ENCODE measurements at regions not wholly inside any gene's neighbourhood (a gene's known extent, or its start where the extent isn't known, plus 50 kb on each side); places are given as distances from the start of the nearest gene placed in this dataset.

GRCh38 chr4:22055954-22056353, 107.4 kb upstream of the KCNIP4 start (continued):
- TF ChIP-seq ONECUT2 (CRISPR knock-in tag; IDR thresholded peaks at IDR 0.05) (no peak), ZNF430 (CRISPR knock-in tag; IDR thresholded peaks at IDR 0.05) (no peak), ZNF788 (CRISPR knock-in tag; IDR thresholded peaks at IDR 0.05; ENCODE audit: borderline replicate concordance) (no peak), ZNF670 (CRISPR knock-in tag; IDR thresholded peaks at IDR 0.05; ENCODE audit: borderline replicate concordance) (no peak), SKIL (CRISPR knock-in tag; IDR thresholded peaks at IDR 0.05; ENCODE audit: borderline replicate concordance) (no peak), ZNF335 (CRISPR knock-in tag; IDR thresholded peaks at IDR 0.05) (no peak), RXRB (CRISPR knock-in tag; IDR thresholded peaks at IDR 0.05; ENCODE audit: borderline replicate concordance) (no peak), ZNF33A (CRISPR knock-in tag; IDR thresholded peaks at IDR 0.05; ENCODE audit: borderline replicate concordance) (no peak), ZBTB14 (CRISPR knock-in tag; IDR thresholded peaks at IDR 0.05) (no peak), SETDB1 (CRISPR knock-in tag; IDR thresholded peaks at IDR 0.05; ENCODE audit: borderline replicate concordance) (no peak), NR1H2 (CRISPR knock-in tag; IDR thresholded peaks at IDR 0.05; ENCODE audit: borderline replicate concordance, low read depth) (no peak), DBP (CRISPR knock-in tag; IDR thresholded peaks at IDR 0.05; ENCODE audit: not compliant biosample characterization) (no peak), DNMT1 (CRISPR knock-in tag; IDR thresholded peaks at IDR 0.05) (no peak), NR0B2 (CRISPR knock-in tag; IDR thresholded peaks at IDR 0.05) (no peak)
